Natural killer cell (primary cell): ENCODE measurements at regions not wholly inside any gene's neighbourhood (a gene's known extent, or its start where the extent isn't known, plus 50 kb on each side); places are given as distances from the start of the nearest gene placed in this dataset.

Source experiments
- ATAC-seq, 3 donors: fragments of 150-1000 bp in 2 of 3; fragments of 200-7000 bp in 1 of 3; cut with Tn5 transposase; 1 replicate in 1 of 3; 2 replicates in 2 of 3; pipeline ENCODE4 v1.10.0; 2021; ENCODE audit warnings: mild to moderate bottlenecking in 2 of 3, moderate library complexity in 2 of 3
- DNase-seq, 2 donors: peaks; one replicate each; pipeline versions ENCODE4 v3.0.0 to v3.0.0-alpha.2; 2013 to 2021; ENCODE audit warnings: mixed read lengths in 1 of 2
- H3K27ac ChIP-seq: one replicate; pipeline ENCODE4 v1.5.1; 2013; ENCODE audit warnings: mild to moderate bottlenecking, low read length
- H3K27me3 ChIP-seq: one replicate; pipeline ENCODE4 v1.6.1; 2013; ENCODE audit warnings: low read length; ENCODE audit not compliant: control insufficient read depth, insufficient read depth
- H3K36me3 ChIP-seq: one replicate; pipeline ENCODE4 v1.6.1; 2013; ENCODE audit warnings: low read length; ENCODE audit not compliant: control insufficient read depth, insufficient read depth
- H3K4me1 ChIP-seq: one replicate; pipeline ENCODE4 v1.6.1; 2013; ENCODE audit warnings: low read length; ENCODE audit not compliant: control insufficient read depth, insufficient read depth
- H3K4me3 ChIP-seq: one replicate; pipeline ENCODE4 v1.5.1; 2013; ENCODE audit warnings: low read length
- H3K9me3 ChIP-seq: one replicate; pipeline ENCODE4 v1.6.1; 2013; ENCODE audit warnings: low read length; ENCODE audit not compliant: control insufficient read depth, insufficient read depth
- H3K27ac Mint-ChIP-seq, 2 donors: one replicate each; pipeline ENCODE4 v1.8.0; 2022; ENCODE audit warnings: mild to moderate bottlenecking in 2 of 2, mixed read lengths in 2 of 2, moderate library complexity in 1 of 2
- H3K27me3 Mint-ChIP-seq, 2 donors: one replicate each; pipeline ENCODE4 v1.8.0; 2022; ENCODE audit warnings: low read depth in 2 of 2, mixed read lengths in 2 of 2
- H3K36me3 Mint-ChIP-seq: one replicate; pipeline ENCODE4 v1.8.0; 2022; ENCODE audit warnings: mixed read lengths
- H3K4me1 Mint-ChIP-seq, 2 donors: one replicate each; pipeline ENCODE4 v1.8.0; 2022; ENCODE audit warnings: mixed read lengths in 2 of 2
- H3K4me3 Mint-ChIP-seq: one replicate; pipeline ENCODE4 v1.8.0; 2022; ENCODE audit warnings: mild to moderate bottlenecking, moderate library complexity, mixed read lengths
- H3K9me3 Mint-ChIP-seq, 2 donors: one replicate each; pipeline ENCODE4 v1.8.0; 2022; ENCODE audit warnings: mixed read lengths in 2 of 2
- WGBS: methylation state at CpG from one replicate; pipeline ENCODE4 v1.1.7; 2013; ENCODE audit warnings: missing lambda C conversion rate; ENCODE audit not compliant: insufficient coverage; 5-methylcytosine and 5-hydroxymethylcytosine counted together
- intact Hi-C: fragments of 100-400 bp; cut with micrococcal nuclease; formaldehyde crosslinking; loops from one replicate; pipeline ENCODE4 v1.14.2; 2022
- TF ChIP-seq, protein P1 (sequence below): fragments of 200-600 bp; IDR thresholded peaks from one replicate; pipeline ENCODE4 v1.8.0; 2022; ENCODE audit warnings: antibody characterized with exemption

DNA sequence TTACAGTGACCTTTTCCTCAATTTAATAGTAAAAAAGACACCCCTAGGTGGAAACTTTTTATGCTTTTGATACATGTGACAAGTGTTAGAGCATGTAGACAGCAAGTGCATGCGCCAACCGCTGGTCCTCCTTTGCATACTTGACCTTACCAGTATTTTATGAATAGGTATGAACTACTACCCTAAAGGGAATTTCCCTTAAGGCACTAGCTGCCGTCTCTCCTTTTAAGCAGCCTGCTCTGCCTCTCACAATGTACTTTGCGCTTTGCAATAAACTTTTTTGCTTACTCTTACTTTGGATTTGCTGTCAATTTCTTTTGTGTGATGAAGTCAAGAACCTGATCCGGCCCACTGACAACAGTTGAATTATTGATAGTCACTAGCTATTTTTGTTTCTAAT, 50.6 kb upstream of the ZNF133 start:
- Mint-ChIP-seq H3K27ac (no peak overlapping the region), H3K4me3 (no peak overlapping the region), H3K9me3 (peaks cover 0 to 2% of the 10 kb centered on the region in 2 donors), H3K4me1 (no peaks in the 10 kb centered on the region), H3K36me3 (peaks cover 6% of the 10 kb centered on the region), H3K27me3 (peaks cover 27 to 51% of the 10 kb centered on the region in 2 donors)
- 98% methylated on average over 4 of the region's 5 CpGs for WGBS
- Histone ChIP-seq H3K4me1 (no peaks in the 10 kb centered on the region), H3K27ac (no peak overlapping the region), H3K36me3 (no peaks in the 10 kb centered on the region), H3K27me3 (peaks cover 8% of the 10 kb centered on the region), H3K4me3 (no peak overlapping the region), H3K9me3 (no peaks in the 10 kb centered on the region)
- ATAC-seq = no peak
- intact Hi-C loops = no loop called here
- no peak for DNase-seq
- TF ChIP-seq, protein P1, sequence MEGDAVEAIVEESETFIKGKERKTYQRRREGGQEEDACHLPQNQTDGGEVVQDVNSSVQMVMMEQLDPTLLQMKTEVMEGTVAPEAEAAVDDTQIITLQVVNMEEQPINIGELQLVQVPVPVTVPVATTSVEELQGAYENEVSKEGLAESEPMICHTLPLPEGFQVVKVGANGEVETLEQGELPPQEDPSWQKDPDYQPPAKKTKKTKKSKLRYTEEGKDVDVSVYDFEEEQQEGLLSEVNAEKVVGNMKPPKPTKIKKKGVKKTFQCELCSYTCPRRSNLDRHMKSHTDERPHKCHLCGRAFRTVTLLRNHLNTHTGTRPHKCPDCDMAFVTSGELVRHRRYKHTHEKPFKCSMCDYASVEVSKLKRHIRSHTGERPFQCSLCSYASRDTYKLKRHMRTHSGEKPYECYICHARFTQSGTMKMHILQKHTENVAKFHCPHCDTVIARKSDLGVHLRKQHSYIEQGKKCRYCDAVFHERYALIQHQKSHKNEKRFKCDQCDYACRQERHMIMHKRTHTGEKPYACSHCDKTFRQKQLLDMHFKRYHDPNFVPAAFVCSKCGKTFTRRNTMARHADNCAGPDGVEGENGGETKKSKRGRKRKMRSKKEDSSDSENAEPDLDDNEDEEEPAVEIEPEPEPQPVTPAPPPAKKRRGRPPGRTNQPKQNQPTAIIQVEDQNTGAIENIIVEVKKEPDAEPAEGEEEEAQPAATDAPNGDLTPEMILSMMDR = no peak
